ENCODE measurements at regions not wholly inside any gene's neighbourhood (a gene's known extent, or its start where the extent isn't known, plus 50 kb on each side); places are given as distances from the start of the nearest gene placed in this dataset.

DNA sequence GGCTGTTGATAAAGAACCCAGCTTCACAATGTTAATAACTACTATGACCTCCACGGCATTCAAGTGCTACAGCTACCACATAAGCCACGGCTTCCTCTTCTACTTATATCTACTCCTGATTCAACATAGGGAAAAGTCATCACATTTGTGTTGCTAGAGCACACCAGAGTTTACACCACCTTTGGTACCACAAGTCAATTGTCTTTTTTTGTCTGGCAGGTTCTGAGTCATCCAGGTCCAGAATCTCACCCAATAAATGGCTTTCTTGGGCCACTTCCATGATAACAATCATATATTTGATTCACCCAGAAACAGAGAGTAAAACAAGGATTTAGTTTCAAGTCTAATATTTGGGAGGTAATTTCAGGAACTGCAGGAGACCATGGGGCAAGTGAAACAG, 480.2 kb downstream of the TMX3 start:
- no peak for DNase-seq (ENCODE audit: low read depth)
- TF ChIP-seq, protein P1, sequence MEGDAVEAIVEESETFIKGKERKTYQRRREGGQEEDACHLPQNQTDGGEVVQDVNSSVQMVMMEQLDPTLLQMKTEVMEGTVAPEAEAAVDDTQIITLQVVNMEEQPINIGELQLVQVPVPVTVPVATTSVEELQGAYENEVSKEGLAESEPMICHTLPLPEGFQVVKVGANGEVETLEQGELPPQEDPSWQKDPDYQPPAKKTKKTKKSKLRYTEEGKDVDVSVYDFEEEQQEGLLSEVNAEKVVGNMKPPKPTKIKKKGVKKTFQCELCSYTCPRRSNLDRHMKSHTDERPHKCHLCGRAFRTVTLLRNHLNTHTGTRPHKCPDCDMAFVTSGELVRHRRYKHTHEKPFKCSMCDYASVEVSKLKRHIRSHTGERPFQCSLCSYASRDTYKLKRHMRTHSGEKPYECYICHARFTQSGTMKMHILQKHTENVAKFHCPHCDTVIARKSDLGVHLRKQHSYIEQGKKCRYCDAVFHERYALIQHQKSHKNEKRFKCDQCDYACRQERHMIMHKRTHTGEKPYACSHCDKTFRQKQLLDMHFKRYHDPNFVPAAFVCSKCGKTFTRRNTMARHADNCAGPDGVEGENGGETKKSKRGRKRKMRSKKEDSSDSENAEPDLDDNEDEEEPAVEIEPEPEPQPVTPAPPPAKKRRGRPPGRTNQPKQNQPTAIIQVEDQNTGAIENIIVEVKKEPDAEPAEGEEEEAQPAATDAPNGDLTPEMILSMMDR (conservative IDR thresholded peaks at IDR 0.05; ENCODE audit: low read depth, low read length), result no peak
- H3K4me3 ChIP-seq (ENCODE audit: low read depth, low read length), result no peak overlapping the region

- DNase-seq (ENCODE audit: low read depth), result no peak
- TF ChIP-seq, protein P1 (conservative IDR thresholded peaks at IDR 0.05; ENCODE audit: low read depth, low read length), result no peak
- no peak overlapping the region for H3K4me3 ChIP-seq (ENCODE audit: low read depth, low read length)
Observed at GRCh38 chr18:68234131-68234530, 480.8 kb downstream of the TMX3 start.

DNA sequence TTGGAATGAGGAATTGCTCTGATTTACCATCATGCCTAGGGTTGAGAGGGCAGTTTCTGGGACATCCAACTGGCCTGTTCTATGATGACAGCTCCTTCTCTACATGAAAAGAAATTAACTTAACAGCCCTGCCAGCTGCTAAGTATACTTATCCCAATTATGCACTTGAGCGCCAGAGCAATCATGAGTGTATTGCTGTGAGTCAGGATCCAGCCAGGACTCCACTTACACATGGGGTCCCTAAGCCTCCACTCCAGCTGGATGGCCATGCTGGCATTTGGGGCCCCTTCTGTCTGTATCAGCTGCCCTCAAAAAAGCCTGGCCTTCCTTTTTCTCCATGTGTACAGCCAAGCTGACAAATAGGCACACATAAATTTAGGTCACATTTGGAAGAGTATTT, 481.9 kb downstream of the TMX3 start:
- H3K4me3 ChIP-seq (ENCODE audit: low read depth, low read length), result no peak overlapping the region
- DNase-seq (ENCODE audit: low read depth), result no peak
- TF ChIP-seq, protein P1 (conservative IDR thresholded peaks at IDR 0.05; ENCODE audit: low read depth, low read length), result no peak

DNA sequence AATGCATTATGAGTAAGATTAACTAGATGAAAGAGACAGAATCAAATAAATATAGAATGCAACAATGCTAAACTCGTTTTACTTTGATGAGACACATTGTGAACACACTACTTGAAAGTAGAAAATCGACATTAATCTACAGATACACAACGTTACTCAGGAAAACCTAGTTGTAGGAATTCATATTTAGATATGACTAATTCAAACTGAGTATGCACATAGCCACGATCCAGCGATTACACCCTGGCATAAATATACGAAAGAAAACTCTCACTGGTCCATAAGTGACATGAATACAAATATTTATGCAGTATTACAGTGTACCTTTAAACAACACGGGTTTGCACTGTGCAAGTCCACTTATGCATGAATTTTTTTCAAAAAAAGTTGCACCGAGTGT, 485.6 kb downstream of the TMX3 start:
- no peak overlapping the region for H3K4me3 ChIP-seq (ENCODE audit: low read depth, low read length)
- DNase-seq (ENCODE audit: low read depth), result no peak

DNA sequence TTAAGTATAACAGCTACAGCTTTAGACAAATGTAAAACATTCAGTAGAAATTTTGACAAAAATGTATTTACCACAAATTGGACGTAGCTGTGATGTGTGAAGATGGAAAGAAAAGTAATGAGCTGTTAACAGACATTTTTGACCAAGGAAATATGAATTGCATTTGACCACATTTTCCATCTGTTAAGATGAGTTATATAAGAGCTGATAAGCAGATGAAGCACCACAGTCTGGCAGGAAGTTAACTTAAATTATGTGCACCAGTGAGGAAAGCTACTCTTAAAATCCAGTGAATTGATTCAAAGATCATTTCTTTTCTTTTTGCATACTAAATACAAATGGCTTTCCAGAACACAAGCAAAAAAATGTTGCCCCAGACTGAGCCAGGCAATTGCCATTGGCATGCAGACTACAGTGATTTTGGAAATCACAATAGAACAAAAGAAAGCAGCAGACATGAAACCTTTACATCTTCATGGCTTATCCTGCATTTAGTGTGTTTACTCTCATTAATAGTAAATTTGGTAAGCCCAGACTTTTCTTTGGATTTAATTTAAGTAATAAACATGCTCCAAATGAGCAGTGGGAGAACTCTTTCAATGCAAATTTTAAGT, 493.7 kb downstream of the TMX3 start:
- H3K4me3 ChIP-seq (ENCODE audit: low read depth, low read length), result no peak overlapping the region
- TF ChIP-seq, protein P1 (conservative IDR thresholded peaks at IDR 0.05; ENCODE audit: low read depth, low read length), result no peak
- no peak for DNase-seq (ENCODE audit: low read depth)

More for the DNA sequence above, 485.6 kb downstream of the TMX3 start:
- TF ChIP-seq, protein P1 (conservative IDR thresholded peaks at IDR 0.05; ENCODE audit: low read depth, low read length), result no peak

DNA sequence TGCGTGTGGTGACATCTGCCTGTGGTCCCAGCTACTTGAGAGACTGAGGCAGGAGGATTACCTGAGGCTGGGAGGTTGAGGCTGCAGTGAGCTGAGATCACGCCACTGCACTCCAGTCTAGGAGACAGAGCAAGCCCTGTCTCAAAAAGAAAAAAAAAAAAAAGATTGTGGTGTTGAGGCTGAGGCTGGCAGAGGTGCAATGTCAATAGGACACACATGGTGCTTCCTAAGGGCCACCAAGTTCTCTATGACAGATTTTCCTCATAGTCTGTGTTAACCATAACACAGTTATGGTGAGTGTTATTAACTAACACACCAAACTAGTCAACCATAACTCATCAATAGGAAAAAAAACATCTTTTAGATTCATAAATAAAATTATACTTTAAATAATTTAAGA, 494.4 kb downstream of the TMX3 start:
- H3K4me3 ChIP-seq (ENCODE audit: low read depth, low read length), result no peak overlapping the region
- TF ChIP-seq, protein P1 (conservative IDR thresholded peaks at IDR 0.05; ENCODE audit: low read depth, low read length), result no peak
- no peak for DNase-seq (ENCODE audit: low read depth)

- no peak for DNase-seq (ENCODE audit: low read depth)
- TF ChIP-seq, protein P1 (conservative IDR thresholded peaks at IDR 0.05; ENCODE audit: low read depth, low read length), result no peak
- H3K4me3 ChIP-seq (ENCODE audit: low read depth, low read length), result no peak overlapping the region
Observed at GRCh38 chr18:68219872-68220271, 495.0 kb downstream of the TMX3 start.

All from epithelial cell of proximal tubule (primary cell).